PC-3 (cell line): ENCODE measurements at regions not wholly inside any gene's neighbourhood (a gene's known extent, or its start where the extent isn't known, plus 50 kb on each side); places are given as distances from the start of the nearest gene placed in this dataset.

Source experiments
- EZH2phosphoT487 ChIP-seq: fragments of 300-600 bp; sonication (generic); IDR thresholded peaks from 2 replicates; pipeline ENCODE4 v1.6.1; 2018; ENCODE audit warnings: mild to moderate bottlenecking, antibody characterized with exemption, low read length, borderline replicate concordance
- TF ChIP-seq, protein P1 (sequence below): fragments of 300-600 bp; sonication (generic); conservative IDR thresholded peaks from 2 replicates; pipeline ENCODE4 v1.5.1; 2017; ENCODE audit warnings: antibody characterized with exemption, low read depth, mild to moderate bottlenecking, low read length

DNA sequence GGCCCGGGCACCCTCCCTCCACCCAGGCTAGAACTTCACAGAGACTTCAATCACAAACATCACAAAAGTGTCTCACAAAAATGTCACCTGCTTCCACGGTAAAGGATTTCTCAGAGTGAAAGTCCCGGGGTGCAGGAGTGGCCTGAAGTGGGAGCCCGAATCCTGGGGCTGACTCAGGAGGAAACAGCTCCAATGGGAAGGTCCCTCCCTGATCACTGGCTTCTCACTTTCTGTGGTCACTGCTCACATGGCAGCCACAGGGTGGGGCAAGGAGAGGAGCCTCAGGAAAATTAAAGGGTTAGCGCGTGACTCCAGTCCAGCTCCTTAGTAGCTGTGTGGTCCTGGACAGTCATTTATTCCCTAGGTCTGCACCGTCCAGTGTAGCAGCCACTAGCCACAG is 564.5 kb upstream of the B3GAT1 start:
- TF ChIP-seq EZH2phosphoT487: no peak
- TF ChIP-seq, protein P1, sequence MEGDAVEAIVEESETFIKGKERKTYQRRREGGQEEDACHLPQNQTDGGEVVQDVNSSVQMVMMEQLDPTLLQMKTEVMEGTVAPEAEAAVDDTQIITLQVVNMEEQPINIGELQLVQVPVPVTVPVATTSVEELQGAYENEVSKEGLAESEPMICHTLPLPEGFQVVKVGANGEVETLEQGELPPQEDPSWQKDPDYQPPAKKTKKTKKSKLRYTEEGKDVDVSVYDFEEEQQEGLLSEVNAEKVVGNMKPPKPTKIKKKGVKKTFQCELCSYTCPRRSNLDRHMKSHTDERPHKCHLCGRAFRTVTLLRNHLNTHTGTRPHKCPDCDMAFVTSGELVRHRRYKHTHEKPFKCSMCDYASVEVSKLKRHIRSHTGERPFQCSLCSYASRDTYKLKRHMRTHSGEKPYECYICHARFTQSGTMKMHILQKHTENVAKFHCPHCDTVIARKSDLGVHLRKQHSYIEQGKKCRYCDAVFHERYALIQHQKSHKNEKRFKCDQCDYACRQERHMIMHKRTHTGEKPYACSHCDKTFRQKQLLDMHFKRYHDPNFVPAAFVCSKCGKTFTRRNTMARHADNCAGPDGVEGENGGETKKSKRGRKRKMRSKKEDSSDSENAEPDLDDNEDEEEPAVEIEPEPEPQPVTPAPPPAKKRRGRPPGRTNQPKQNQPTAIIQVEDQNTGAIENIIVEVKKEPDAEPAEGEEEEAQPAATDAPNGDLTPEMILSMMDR: no peak
